Coronary artery (tissue), 2 donors: ENCODE measurements at regions not wholly inside any gene's neighbourhood (a gene's known extent, or its start where the extent isn't known, plus 50 kb on each side); places are given as distances from the start of the nearest gene placed in this dataset.

Experiments used
- DNase-seq: peaks from one replicate; pipeline ENCODE4 v3.0.0-alpha.2; 2017; ENCODE audit warnings: low spot score
- H3K27ac ChIP-seq, 2 donors: fragments of 200-600 bp; sonication (generic); one replicate each; pipeline ENCODE4 v1.5.1; 2016 to 2019
- H3K4me3 ChIP-seq: fragments of 200-600 bp; sonication (generic); 2 replicates; pipeline ENCODE4 v1.5.1; 2016; ENCODE audit warnings: mild to moderate bottlenecking, moderate library complexity
- CTCF ChIP-seq: fragments of 200-600 bp; sonication (generic); IDR thresholded peaks from one replicate; pipeline ENCODE4 v1.5.1; 2019; ENCODE audit warnings: antibody characterized with exemption

- no peak for TF ChIP-seq CTCF
- Histone ChIP-seq H3K4me3 (no peak overlapping the region), H3K27ac (no peak overlapping the region)
- DNase-seq = no peak
Observed at GRCh38 chr13:75079226-75079625, 402.7 kb downstream of the TBC1D4 start.

- Histone ChIP-seq H3K4me3 (no peak overlapping the region), H3K27ac (no peak overlapping the region)
- no peak for DNase-seq
- no peak for TF ChIP-seq CTCF
Observed at GRCh38 chr13:75076476-75076875, 405.5 kb downstream of the TBC1D4 start.

- Histone ChIP-seq H3K4me3 (no peak overlapping the region), H3K27ac (no peak overlapping the region)
- DNase-seq = no peak
- no peak for TF ChIP-seq CTCF
Observed at GRCh38 chr13:75073786-75074185, 408.2 kb downstream of the TBC1D4 start.

GRCh38 chr13:75072891-75073290, 409.1 kb downstream of the TBC1D4 start:
- no peak for TF ChIP-seq CTCF
- H3K4me3 ChIP-seq = no peak overlapping the region
- H3K27ac ChIP-seq = no peak overlapping the region
- no peak for DNase-seq

GRCh38 chr13:75072368-75072767, 409.6 kb downstream of the TBC1D4 start:
- no peak for TF ChIP-seq CTCF
- Histone ChIP-seq H3K4me3 (no peak overlapping the region), H3K27ac (no peak overlapping the region)
- DNase-seq = no peak

GRCh38 chr13:75071796-75072195, 410.2 kb downstream of the TBC1D4 start:
- H3K4me3 ChIP-seq = no peak overlapping the region
- TF ChIP-seq CTCF = no peak
- no peak overlapping the region for H3K27ac ChIP-seq
- DNase-seq = no peak

- no peak overlapping the region for H3K27ac ChIP-seq
- TF ChIP-seq CTCF = no peak
- DNase-seq = no peak
- no peak overlapping the region for H3K4me3 ChIP-seq
Observed at GRCh38 chr13:75071395-75071794, 410.6 kb downstream of the TBC1D4 start.
